ENCODE measurements at regions not wholly inside any gene's neighbourhood (a gene's known extent, or its start where the extent isn't known, plus 50 kb on each side); places are given as distances from the start of the nearest gene placed in this dataset.

DNA sequence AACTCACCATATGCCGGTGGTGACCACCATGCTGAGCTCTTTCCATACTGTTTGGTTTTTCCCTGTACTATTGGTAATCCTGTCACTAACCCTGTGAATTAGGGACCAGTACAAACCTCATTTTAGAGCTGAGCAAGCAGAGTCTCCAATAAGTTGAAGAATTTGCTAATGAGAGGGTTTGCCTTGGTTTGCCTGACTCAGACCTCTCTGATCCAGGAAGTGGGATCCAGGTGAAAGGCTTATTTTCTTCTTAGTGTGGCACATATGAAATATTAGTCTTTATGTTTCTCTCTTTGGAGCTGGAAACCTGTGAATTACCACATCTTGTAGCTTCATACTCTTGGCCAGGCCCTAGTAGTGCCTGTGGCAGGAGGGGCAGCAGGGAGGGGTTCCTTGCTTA lies 114.1 kb upstream of the IGFBP3 start:
- Mint-ChIP-seq H3K9me3 (no peaks in the 10 kb centered on the region), H3K27me3 (ENCODE audit: insufficient read depth) (0 out of 2 replicates have a peak, but pooled peaks cover 1% of the 10 kb centered on the region), H3K4me3 (no peak overlapping the region), H3K27ac (peak overlapping the region; percentile 66), H3K36me3 (ENCODE audit: low read depth) (no peaks in the 10 kb centered on the region), H3K4me1 (ENCODE audit: low read depth) (peaks cover 39% of the 10 kb centered on the region)
- DNase-seq = no peak
- TF ChIP-seq, protein P1, sequence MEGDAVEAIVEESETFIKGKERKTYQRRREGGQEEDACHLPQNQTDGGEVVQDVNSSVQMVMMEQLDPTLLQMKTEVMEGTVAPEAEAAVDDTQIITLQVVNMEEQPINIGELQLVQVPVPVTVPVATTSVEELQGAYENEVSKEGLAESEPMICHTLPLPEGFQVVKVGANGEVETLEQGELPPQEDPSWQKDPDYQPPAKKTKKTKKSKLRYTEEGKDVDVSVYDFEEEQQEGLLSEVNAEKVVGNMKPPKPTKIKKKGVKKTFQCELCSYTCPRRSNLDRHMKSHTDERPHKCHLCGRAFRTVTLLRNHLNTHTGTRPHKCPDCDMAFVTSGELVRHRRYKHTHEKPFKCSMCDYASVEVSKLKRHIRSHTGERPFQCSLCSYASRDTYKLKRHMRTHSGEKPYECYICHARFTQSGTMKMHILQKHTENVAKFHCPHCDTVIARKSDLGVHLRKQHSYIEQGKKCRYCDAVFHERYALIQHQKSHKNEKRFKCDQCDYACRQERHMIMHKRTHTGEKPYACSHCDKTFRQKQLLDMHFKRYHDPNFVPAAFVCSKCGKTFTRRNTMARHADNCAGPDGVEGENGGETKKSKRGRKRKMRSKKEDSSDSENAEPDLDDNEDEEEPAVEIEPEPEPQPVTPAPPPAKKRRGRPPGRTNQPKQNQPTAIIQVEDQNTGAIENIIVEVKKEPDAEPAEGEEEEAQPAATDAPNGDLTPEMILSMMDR (IDR thresholded peaks at IDR 0.05) = no peak

DNA sequence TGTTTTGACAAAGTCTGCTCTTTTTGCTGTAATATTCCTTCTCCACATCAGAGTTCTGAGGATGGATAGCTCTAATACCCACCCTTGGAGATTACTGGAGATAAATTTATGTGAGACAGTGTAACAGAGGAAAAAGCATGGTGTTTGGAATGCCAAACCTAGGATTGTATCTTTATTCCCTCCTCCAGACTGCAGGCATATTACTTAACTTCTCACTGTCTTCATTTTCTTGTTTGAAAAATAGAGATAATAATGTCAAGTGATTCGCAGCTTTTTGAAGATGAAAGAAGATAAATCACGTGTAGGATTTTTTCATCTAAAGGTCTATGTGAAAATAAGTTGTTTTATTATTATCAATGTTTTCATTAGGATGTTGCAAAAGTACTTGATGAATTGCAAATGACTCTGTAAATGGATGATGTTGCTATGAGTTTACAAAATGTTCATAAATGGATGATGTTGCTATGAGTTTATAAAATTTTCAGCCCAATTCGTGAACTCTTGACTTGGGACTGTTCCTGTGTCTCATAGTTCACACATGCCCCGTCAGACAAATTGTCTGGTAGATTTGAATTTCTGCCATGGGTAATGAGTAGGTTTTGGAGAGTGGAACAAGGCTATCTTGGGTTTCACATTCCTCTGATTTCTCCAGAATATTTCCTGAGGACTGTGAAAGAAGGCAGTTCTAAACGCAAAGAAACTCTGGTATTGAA lies 113.1 kb upstream of the IGFBP3 start:
- H3K27ac Mint-ChIP-seq = peak overlapping the region; percentile 66
- DNase-seq = peak; percentile 55
- no peaks in the 10 kb centered on the region for H3K9me3 Mint-ChIP-seq
- peaks cover 46% of the 10 kb centered on the region for H3K4me1 Mint-ChIP-seq (ENCODE audit: low read depth)
- 0 out of 2 replicates have a peak, but pooled peaks cover 1% of the 10 kb centered on the region for H3K27me3 Mint-ChIP-seq (ENCODE audit: insufficient read depth)
- H3K36me3 Mint-ChIP-seq (ENCODE audit: low read depth) = no peaks in the 10 kb centered on the region
- H3K4me3 Mint-ChIP-seq = no peak overlapping the region
- TF ChIP-seq, protein P1 (IDR thresholded peaks at IDR 0.05) = no peak

DNA sequence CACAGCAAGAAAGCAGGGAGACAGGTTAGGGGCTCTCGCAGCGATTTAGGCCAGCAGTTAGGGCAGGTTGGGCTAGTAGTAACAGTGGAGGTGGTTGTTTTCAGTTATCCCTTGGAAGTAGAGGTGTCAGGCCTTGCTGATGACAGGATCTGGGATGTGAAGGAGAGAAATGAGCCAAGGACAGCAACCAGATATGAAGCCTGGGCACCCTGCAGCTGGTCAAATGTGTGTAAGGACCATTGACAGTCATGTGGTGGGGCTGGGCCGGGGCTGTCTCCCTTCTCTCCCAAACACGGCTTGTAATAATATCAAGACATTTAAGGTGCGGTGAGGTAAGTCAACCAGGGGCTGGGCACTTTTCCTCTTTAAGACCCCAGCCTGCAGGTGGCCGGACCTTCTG lies 112.5 kb upstream of the IGFBP3 start:
- TF ChIP-seq, protein P1 (IDR thresholded peaks at IDR 0.05) = no peak

GRCh38 chr7:46032942-46033341 lies 111.9 kb upstream of the IGFBP3 start:
- Mint-ChIP-seq H3K36me3 (ENCODE audit: low read depth) (no peaks in the 10 kb centered on the region), H3K27me3 (ENCODE audit: insufficient read depth) (0 out of 2 replicates have a peak, but pooled peaks cover 1% of the 10 kb centered on the region), H3K4me1 (ENCODE audit: low read depth) (peaks cover 58% of the 10 kb centered on the region), H3K4me3 (peak overlapping the region; percentile 1; the same call in 1 of the 2 replicates), H3K27ac (peak overlapping the region; percentile 70), H3K9me3 (no peaks in the 10 kb centered on the region)
- TF ChIP-seq, protein P1 (IDR thresholded peaks at IDR 0.05) = no peak
- peak; percentile 72 for DNase-seq

More for the DNA sequence above, 112.5 kb upstream of the IGFBP3 start:
- Mint-ChIP-seq H3K4me1 (ENCODE audit: low read depth) (peaks cover 52% of the 10 kb centered on the region), H3K27me3 (ENCODE audit: insufficient read depth) (0 out of 2 replicates have a peak, but pooled peaks cover 1% of the 10 kb centered on the region), H3K36me3 (ENCODE audit: low read depth) (no peaks in the 10 kb centered on the region), H3K4me3 (peak overlapping the region; percentile 1; the same call in 1 of the 2 replicates), H3K9me3 (no peaks in the 10 kb centered on the region), H3K27ac (peak overlapping the region; percentile 70)
- no peak for DNase-seq

DNA sequence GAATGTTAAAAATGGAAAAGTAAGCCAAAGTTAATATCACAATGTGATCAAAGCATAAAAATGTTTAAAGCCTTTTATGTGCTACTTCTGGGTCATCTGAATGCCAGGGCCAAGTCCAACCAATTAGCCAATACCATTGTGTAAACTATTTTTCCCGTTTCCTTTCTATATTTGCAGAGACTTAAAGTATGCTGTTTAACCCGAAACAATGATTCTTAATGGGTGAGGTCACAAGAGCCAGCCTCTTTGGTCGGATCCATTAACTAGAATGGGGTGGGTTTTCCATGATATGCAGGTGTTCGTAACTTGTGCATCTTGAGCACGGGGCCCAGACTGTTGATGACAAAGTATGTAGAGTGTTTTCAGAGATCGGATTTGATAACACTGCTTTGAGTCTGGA lies 111.3 kb upstream of the IGFBP3 start:
- H3K4me3 Mint-ChIP-seq = no peak overlapping the region
- no peaks in the 10 kb centered on the region for H3K36me3 Mint-ChIP-seq (ENCODE audit: low read depth)
- H3K27me3 Mint-ChIP-seq (ENCODE audit: insufficient read depth) = 0 out of 2 replicates have a peak, but pooled peaks cover 1% of the 10 kb centered on the region
- peaks cover 59% of the 10 kb centered on the region for H3K4me1 Mint-ChIP-seq (ENCODE audit: low read depth)
- TF ChIP-seq, protein P1 (IDR thresholded peaks at IDR 0.05) = no peak
- H3K27ac Mint-ChIP-seq = peak overlapping the region; percentile 70; the same call in 1 of the 2 replicates
- H3K9me3 Mint-ChIP-seq = no peaks in the 10 kb centered on the region
- no peak for DNase-seq
